T-helper 1 cell treated with Interleukin-12 subunit alpha and Interleukin-12 subunit beta and Interleukin-4 antibody, amounts not matched to agents 30 ng/mL and 1 ng/mL, for 36 hours (primary cell): ENCODE measurements at regions not wholly inside any gene's neighbourhood (a gene's known extent, or its start where the extent isn't known, plus 50 kb on each side); places are given as distances from the start of the nearest gene placed in this dataset.

ENCODE experiments used
- intact Hi-C: fragments of 100-400 bp; cut with micrococcal nuclease; formaldehyde crosslinking; loops from one replicate; pipeline ENCODE4 v1.15.1; 2024

DNA sequence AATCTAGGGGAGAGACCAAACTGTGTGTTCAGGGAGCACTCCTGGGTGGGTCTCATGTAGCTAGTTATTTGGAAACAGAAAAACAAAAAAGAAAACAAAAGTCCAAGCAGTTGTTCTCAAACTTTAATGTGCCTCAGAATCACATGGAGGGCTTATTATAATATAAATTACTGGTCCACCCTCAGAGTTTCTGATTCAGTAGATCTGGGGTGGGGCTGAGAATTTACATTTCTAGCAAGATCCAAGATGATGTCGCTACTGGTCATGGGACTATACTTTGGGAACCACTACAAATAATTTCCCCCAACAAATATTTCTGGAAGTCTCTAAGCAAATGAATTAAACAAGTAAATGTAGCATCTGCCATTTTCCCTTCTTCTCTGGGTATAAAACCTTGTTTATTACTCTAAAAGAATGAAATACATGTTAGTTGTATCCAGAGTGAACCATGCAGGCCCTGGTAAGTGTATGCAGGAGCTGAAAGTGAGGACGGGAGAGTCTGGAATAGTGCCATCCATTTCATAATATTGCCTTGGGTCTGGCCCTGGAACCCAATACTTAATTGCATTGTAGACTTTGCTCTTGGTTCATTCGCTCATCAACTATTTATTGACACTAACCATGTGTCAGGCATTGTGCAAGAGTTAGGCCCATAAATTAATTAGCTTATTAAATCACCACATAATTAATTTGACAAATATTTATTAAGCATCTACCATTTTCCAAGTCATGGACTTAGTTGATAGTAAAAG lies 490.8 kb downstream of the EPM2A start:
- intact Hi-C loops: no loop called here

DNA sequence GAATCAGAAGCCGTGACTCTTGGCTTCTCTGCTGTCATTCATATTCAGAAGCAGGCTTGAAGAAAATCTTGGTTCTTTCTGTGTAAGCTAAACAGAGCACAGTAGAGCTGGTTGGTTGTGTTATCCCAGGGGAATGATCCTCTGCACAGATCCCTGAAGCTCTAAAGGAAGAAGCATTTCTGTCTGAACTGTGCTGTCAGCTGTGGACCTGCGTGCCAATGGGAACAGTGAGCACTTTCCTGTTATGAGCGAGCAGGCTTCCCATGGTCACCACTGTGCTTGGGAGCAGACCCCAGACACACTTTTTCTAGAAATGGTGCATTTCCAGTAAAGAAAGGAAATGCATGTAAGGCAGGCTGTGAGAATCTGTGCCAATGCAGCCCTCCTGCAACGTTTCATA lies 490.2 kb downstream of the EPM2A start:
- intact Hi-C loops: no loop called here

DNA sequence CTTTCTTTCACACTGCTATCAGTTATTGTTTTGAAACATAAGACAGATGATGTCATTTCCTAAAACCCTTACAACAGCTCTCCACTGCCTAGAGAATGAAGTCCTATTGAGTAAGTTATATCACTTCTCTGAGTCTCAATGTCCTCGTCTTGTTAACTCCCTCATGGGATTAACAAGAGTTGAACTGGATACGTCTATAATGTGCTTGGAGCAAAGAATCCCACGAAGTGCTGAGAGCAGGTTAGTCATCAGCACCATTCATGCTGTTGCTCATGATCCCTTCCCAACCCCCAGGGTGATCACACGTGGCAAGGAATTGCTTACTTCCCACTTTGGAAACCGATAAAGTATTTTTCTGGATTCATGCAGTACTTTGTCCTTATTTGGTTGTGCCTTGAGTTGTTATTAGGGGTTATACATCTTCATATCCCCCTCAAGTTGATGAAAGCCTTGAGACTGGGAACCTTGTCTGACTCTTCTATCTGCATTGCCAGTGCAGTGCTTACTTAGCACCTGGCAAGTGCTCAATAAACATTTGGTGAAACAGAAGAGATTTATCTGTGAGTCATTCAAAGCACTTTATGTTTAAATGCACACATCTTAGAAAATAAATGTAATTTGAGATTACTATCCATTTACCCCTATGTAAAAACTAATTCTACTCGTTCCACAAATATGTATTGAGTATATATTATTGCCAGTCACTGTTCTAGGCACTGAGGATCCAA lies 487.5 kb downstream of the EPM2A start:
- intact Hi-C loops: no loop called here

DNA sequence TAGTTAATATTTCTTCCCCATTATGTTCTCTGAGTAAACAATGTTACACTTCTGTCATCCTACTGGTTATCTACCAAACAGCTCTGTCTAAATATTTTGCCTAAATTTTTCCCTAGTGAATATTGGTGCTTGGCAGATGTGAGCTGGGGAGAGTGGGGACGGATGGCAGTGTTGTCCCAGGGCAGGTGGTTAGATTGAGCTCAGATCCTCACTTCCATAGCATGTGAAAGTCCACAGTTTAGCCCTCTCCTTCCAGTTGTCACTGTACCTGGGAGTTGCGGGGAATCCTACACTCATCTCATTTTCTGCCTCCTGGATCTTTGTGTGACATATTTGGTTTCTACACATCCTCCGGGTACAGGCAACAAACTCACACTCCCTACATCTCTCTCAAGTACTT lies 484.9 kb downstream of the EPM2A start:
- intact Hi-C loops: no loop called here

DNA sequence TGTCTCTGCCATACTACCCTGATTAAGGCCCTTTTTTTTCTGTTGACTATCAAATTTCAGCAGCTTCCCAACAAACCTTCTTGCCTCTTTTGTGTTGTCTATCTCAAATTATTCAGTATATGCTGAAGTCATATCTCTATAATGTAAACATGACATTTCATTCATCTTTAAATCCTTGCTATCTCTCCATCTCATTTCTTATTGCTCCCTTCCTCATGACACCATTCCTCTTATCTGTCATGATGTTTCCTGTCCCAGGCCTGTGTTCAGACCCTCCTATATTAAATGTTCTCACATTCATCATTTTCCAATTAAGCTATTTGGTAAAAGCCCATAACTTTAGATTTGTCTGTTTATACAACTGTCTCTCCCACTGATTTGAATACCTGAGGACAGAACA lies 482.6 kb downstream of the EPM2A start:
- intact Hi-C loops: no loop called here

DNA sequence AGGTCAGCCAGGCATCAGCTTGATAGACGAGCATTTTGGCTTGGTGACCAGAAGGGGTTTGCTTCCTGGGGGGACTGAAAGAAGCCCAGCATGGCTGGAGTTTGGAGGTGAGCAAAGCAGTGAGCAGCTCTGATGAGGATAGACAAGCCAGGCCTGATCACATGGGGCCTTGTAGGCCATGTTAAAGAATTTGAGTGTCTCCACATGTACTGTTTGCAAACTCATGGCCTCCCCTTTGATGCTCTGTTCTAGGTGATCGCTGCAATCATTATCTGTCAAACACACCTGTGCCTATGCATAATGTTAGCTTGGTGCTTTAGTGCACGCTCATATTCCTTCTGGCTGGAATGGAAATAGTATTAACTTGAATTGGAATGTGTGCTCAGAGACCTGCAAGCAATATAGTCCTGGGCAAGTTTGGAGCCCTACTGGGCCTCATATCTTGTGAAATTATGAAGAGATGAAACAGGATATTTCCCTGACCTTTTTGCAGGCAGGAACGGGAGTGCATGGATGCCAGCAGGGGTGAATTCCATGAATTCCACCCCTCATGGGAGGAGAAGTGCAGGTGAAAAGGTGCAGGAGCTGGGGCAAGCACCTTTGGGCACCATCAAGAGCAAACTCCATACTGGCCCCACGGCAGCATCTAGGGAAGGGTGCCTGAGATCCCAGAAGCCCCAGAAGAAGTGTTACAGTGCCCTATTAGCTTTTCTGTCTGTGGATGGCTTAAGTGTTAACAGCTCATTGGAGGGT lies 480.5 kb downstream of the EPM2A start:
- intact Hi-C loops: loop anchor here (5.0 kb wide), 1 partner anchor 1177 kb away; no protein-coding TSS in a partner anchor

DNA sequence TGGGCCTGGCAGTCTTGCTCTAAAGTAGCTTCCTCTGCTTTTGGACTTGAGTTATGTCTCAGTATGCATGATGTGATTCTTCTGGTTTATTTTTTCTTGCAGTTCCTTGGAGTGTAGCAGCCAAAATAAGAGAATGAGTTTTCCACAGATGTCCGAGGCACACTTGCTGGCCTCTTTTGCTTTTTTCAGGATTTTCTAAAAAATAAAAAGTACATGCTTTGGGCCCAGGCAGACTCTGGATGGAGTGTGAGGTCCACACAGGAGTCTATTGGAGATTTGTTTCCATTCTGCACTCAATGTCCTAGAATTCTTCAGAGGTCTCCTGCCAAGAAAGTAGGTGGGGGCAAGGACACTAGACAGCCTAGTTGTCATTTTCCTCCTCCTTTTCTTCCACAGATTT lies 477.6 kb downstream of the EPM2A start:
- intact Hi-C loops: loop anchor here (5.0 kb wide), 1 partner anchor 1175 kb away; no protein-coding TSS in a partner anchor

DNA sequence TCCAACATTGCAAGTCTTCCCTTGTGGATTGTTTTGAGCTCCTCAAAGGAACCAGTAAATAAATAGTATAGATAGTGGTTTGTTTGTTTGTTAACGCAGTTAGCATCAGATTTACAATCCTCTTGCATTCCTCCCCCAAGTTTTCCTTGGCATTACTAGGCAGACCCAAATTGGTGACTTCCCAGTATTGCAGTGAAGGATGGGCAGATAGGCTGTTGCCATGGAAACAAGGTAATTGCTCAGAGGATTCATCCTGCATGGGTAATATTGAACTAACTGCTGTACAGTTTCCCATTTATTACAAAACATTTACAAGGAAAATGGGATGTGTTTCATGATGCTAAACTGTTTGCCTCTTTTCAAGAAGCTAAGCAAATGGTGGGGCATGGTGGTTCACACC lies 477.2 kb downstream of the EPM2A start:
- intact Hi-C loops: loop anchor here (5.0 kb wide), 1 partner anchor 1174 kb away; no protein-coding TSS in a partner anchor

DNA sequence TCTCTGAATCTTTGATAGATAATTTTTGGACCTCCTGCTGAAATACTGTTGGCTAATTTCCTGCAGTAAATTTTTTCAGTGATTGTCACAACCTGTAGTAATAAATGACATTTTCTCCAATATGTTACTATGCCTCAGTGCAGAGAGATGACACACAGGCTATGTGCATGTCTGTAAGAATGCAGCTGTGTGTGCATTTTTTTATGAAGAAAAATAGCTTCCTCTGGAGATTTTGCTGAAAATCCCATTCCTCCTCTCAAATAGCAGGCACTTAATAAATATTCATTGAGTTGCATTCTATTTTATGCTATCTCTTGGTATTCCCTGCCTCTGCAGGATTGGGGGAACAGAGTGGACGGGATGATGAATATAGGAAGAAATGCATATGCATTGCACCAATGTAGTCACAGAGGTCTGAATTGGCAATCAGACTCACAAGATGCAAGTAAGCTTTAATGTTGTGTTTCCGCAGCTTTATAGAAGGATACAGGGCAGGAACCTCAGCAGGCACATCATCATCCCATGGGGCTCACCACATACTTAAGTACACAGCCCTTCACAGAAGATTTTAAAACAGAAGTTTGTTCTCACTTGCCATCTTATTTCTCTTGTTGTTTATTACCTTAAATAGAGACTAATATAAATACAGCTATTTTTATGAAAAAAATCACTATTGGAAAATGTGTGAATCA lies 474.7 kb downstream of the EPM2A start:
- intact Hi-C loops: no loop called here

DNA sequence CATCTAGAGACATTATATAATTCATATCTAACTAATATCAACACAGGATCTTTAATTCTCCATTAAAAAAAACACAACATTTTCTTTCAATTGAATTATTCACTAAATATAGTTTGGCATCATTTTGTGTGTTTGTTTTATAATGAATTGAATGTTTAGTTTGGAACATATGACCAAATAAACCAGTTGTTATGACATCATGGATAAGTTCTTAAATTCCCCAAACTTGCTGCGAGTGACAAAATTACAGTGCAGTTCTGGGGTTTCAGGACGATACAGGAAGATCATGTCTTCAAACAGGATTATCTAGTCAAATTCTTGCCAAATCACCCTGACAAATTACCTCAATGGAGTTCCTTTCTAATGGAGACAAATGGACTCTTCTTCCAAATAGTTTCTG lies 473.6 kb downstream of the EPM2A start:
- intact Hi-C loops: no loop called here

DNA sequence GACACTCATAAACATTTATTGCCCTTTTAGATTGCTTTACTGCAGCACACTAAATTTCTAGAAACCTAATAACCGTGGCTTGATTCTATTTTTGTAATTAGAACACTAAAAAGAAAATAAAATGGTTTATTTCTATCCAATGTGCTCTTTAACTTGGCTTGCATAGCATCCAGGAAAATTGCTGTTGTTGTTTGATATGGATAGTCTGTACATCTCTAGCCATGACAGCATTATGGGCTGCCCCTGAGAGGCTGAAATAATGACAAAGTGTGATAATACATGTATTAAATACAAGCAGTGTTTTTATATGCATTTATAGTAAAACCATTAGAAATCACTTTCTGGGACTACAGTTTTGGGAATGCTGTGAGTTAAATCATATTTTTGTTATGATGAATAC lies 472.5 kb downstream of the EPM2A start:
- intact Hi-C loops: no loop called here

DNA sequence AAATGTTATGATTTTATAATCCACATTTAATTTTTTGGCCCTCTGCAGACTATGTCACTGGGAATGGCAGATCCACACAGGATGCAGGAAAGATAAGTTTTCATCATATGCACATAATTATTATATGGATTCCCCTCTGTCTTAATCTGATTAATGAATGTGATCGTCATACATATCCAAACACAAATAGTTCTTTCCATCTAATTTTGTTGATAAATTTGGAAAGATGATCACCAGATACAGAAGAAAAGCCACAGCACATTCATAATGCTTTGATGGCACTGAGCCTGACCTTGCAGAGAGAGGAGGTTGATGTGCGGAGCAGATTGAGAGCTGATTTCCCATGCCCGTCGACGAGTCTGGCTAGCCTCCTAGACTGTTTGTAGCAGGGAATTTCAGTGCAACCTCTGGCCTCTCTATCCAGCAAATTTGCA lies 471.5 kb downstream of the EPM2A start:
- intact Hi-C loops: no loop called here

DNA sequence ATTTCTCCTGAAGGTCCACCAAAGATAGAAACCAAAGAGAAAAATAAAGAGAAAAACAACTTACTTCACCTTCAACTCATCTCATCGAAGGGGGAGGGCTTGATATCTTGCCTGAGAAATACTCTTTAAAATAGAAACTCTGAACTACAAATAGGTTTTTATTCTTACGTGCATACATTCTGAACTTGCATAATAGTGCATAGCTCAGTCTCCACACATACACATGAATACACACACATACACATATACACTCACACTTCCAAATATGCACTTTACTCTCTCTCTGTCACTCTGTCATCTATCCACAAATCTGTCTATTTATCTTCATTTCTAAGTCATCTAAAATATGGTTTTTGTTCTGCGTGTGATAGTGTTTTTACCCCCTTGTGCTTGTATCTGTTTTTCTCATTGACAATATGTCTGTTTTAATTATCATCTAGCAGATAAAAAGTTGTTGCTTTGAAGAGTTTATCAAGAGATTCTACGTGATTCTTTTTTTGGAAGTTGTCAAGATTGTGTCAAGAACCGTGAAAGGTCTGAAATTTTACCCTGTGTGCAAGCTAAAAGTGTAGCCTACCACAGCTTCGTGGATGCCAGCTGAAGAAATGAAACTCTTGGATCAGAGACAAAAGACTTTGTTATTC lies 468.8 kb downstream of the EPM2A start:
- intact Hi-C loops: no loop called here

DNA sequence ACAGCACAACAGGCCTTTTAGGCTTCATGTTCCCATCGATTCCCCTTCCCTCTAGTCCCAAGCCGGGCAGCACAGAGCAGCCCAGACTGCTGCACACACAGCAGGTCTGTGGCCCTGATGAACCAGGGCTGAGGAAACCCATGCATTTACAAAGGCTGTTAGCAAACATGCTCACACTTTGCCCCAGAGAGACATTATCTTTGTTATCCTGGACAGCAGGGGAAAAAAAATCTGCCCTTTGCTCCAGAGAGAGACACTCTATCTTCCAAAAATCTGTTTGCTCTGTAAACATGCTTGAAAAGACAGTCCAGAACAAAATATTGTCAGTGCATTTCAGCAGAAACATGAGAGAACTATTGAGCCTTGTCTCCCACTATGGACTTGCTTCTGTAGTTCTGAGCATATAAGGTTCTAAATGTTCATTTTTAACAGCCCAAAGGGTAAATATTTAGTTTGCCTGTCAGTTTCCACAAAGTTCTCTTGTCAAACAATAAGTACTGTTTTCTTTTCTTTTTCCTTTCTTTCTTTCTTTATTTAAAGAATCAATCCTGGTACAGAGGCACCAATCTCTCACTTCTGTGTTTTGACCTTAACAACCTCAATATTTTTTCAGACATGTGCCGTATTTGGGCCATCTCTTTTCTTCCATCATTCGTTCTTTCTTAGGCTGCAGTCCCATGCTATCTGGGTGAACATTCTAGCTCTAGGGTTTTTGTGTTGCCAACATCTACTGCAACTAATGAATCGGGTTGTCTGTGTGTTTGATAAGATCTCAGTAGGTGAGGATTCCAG lies 468.0 kb downstream of the EPM2A start:
- intact Hi-C loops: no loop called here

DNA sequence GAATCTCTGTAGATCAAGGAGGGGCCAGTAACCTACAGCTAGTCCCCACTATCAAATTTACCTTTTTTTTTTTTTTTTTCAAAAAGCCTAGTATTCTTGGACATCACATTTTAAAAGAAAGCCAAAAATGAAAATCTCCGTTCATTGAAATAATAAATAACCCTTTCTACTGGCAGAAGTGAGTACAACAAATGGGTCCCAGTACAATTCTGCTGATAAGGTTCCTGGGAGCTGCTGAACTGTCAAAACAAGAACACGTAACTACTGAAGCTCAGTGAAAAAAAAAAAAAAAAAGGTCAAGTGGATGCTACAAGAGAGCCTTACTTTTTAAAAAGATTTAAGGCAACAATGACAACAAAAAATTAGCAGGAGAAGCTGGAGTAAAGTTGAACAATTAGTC lies 464.9 kb downstream of the EPM2A start:
- intact Hi-C loops: no loop called here

DNA sequence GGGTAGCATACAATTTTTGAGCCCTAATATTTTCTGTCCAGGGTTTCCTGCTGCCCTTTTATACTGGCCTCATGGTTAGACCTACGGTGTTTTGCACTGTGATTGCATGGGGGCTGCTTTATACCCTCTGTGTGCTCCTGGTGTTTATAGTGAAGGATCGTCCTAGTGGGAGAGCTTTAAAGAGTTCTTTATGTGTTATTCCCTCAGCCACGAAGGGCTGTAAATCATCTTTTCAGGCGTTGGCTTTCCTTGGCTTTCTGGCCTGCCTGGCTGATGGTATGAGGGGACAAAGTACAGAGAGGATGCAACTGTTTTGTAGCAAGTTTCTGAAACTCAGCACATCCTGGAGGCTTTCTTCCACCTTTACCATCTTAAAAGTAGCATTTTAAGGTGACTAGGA lies 464.3 kb downstream of the EPM2A start:
- intact Hi-C loops: no loop called here

DNA sequence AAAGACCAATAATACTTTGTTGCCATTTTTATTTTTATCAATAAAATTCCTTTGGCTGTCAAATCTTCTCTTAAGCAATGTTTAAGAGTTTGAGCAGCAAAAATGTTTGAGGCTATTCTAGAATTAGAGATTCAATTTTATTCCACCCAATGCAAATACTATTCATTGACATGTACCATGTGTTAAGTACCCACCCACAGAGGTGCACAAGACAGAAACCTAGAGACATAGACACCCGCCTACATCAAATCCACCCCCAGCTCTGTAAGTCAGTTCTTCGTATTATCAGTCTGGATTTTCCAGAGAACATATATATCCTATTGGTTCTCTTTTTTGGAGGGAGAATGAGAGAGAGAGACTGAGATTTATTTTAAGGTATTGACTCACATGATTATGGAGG lies 463.7 kb downstream of the EPM2A start:
- intact Hi-C loops: no loop called here

DNA sequence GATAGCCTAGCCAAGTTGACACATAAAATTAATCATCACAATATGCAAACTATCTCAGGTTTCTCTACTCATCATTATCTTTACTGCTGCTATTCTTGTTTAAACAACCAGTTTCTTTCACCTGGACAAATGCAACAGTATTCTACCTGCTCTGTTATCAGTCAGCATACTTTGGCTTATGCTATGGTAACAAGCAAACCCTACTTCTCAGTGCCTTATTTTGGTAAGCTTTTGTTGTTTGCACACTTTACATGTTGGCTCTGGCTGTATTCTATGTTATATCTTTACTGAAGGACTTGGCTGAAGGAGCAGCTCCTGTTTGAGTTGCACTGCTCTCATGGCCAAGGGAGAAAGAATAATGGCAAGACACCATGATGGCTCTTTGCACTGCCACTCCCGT lies 463.1 kb downstream of the EPM2A start:
- intact Hi-C loops: no loop called here

DNA sequence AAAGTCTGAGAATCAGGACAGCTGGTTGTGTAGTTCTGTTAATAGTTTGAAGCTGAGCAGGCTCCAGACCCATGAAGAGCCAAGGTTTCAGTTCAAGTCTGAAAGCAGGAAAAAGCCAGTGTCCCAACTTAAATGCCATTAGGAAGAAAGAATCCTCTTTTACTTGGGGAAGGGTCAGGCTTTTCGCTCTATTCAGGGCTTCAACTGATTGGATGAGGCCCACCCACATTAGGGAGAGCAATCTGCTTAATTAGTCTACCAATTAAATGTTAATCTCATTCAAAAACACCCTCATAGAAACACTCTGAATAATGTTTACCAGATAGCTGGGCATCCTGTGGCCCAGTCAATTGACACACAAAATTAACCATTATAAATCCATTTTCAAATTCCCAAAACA lies 462.2 kb downstream of the EPM2A start:
- intact Hi-C loops: no loop called here

DNA sequence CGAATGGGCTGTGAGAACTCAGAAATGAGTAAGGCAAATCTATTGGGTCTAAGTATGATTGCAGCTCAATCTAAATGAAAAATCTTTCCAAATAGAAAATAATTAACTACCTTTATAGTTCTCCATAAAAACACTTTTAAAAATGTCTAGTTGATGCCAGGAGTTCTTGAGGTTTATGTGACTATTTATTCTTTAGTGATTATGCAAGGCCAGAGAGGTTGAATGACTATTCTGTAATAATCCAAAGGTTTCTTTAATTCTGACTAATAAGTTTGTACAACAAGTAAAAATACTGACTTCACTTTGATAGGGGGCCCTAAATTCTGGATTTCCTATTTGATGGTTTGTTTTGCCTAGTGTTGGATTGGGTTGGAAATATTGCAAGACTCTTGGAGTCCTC lies 461.2 kb downstream of the EPM2A start:
- intact Hi-C loops: no loop called here
